Erythroblast (primary cell): ENCODE measurements at regions not wholly inside any gene's neighbourhood (a gene's known extent, or its start where the extent isn't known, plus 50 kb on each side); places are given as distances from the start of the nearest gene placed in this dataset.

ENCODE experiments used
- GATA1 ChIP-seq: IDR thresholded peaks from 2 replicates; pipeline ENCODE4 v1.6.1; 2011; ENCODE audit warnings: low read depth, mild to moderate bottlenecking, control low read depth, low read length, moderate library complexity
- POLR2A ChIP-seq: IDR thresholded peaks from 2 replicates; pipeline ENCODE4 v1.6.1; 2011; ENCODE audit warnings: mild to moderate bottlenecking, low read length

DNA sequence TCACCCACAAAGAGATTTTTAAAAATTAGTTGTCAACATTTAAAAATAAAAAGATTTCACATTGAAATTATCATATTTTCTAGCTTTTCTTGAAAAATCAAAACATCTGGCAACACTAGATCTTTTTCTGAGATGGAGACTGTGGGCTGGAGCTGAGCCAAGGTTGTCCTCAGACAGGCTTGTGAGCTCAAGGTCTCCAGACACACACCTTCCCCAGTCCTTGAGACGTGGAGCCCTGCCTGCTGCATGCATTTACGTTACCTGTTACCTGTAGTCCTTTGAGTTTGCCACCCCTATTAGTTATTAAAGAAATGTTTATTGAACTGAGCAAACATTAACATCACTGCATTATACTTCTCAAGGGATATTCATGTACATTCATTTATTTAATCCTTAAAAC, 87.5 kb upstream of the TLE1 start:
- TF ChIP-seq POLR2A = no peak
- TF ChIP-seq GATA1 = no peak
